ENCODE measurements at regions not wholly inside any gene's neighbourhood (a gene's known extent, or its start where the extent isn't known, plus 50 kb on each side); places are given as distances from the start of the nearest gene placed in this dataset.

GRCh38 chr12:114868995-114869834 is 185.2 kb upstream of the TBX3 start:
- Histone ChIP-seq H3K27me3 (no peaks in the 10 kb centered on the region), H3K4me1 (no peaks in the 10 kb centered on the region), H3K36me3 (replicated peaks in 1 of 2; ENCODE audit: insufficient read depth in 1 of 2, low read depth in 2 of 2) (no peaks in the 10 kb centered on the region), H3K9me3 (peaks cover 0 to 3% (median 0%) of the 10 kb centered on the region in 3 donors), H3K27ac (no peak overlapping the region), H3K4me3 (no peak overlapping the region)
- TF ChIP-seq CTCF (IDR thresholded peaks at IDR 0.05) (no peak), POLR2A (IDR thresholded peaks at IDR 0.05) (no peak)
- intact Hi-C loops (cut with DNase I), result no loop called here
- ATAC-seq (no peak), DNase-seq (no peak)
- WGBS, 2 donors, result 21 to 23% methylated on average over 13 to 14 of the region's 14 CpGs

GRCh38 chr12:114866331-114866730 is 182.4 kb upstream of the TBX3 start:
- Histone ChIP-seq H3K4me1 (no peaks in the 10 kb centered on the region), H3K9me3 (peaks cover 0 to 3% (median 0%) of the 10 kb centered on the region in 3 donors), H3K27me3 (no peaks in the 10 kb centered on the region), H3K36me3 (replicated peaks in 1 of 2; ENCODE audit: insufficient read depth in 1 of 2, low read depth in 2 of 2) (no peaks in the 10 kb centered on the region), H3K27ac (no peak overlapping the region), H3K4me3 (no peak overlapping the region)
- no peak for TF ChIP-seq POLR2A (IDR thresholded peaks at IDR 0.05)
- TF ChIP-seq CTCF (IDR thresholded peaks at IDR 0.05), result no peak
- WGBS, 2 donors, result 77 to 82% methylated on average over 4 of the region's 4 CpGs
- intact Hi-C loops (cut with DNase I), result no loop called here
- ATAC-seq, result no peak
- no peak for DNase-seq

DNA sequence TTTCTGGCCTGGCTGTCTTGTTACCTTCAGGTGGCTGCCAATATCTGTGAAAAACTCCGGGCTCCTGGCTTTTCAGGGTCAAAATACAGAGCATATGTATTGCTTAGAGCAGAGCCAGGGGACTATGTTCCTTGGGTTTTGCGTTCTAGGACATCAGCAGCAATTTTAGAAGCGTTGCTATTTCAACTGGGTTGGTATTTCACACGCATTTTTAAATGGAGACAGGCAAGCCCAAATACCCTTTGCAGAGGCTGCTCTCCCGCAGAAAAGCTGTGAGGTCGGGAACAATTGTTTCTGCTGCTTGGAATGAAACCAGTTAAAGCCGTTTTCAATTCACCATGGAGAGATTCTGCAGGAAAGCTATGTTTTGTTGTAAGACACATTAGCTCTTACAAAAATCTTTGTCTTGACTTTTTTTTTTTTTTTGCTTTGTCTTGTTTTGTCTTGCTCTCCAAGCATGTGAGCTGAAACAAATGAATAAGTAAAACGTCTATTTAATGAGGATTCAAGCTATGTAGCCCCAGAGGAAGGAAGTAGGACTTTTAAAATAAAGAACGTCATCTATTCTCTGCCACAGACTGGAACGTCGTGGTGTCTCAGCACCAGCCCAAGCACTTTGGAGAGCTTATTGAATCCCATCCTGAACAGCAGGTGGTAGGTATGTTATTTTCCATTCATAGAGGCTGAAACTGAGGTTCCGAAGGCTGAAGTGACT is 181.0 kb upstream of the TBX3 start:
- no peak for ATAC-seq
- H3K27ac ChIP-seq, result no peak overlapping the region

DNA sequence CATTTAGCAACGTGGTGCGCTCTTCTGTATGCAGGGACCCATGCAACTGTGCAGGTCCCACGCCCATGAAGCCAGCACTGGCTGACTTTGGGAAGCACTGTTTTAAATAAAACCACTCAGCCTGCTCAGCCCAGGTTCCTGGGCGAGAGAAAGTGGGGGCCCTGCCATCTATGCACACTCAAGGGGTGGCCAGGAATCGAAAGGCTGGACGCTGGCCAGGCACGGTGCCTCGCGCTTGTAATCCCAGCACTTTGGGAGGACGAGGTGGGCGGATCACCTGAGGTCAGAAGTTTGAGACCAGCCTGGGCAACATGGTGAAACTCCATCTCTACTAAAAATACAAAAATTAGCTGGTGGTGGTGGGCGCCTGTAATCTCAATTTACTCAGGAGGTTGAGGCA is 179.9 kb upstream of the TBX3 start:
- H3K36me3 ChIP-seq (replicated peaks in 1 of 2; ENCODE audit: insufficient read depth in 1 of 2, low read depth in 2 of 2), result no peaks in the 10 kb centered on the region
- ATAC-seq, result no peak
- no peaks in the 10 kb centered on the region for H3K27me3 ChIP-seq
- intact Hi-C loops (cut with DNase I), result no loop called here
- TF ChIP-seq CTCF (IDR thresholded peaks at IDR 0.05) (no peak), POLR2A (IDR thresholded peaks at IDR 0.05) (no peak)
- DNase-seq, result no peak
- no peak overlapping the region for H3K4me3 ChIP-seq
- 51 to 61% methylated on average over 12 of the region's 12 CpGs for WGBS, 2 donors
- H3K4me1 ChIP-seq, result no peaks in the 10 kb centered on the region
- no peak overlapping the region for H3K27ac ChIP-seq
- peaks cover 0 to 3% (median 0%) of the 10 kb centered on the region in 3 donors for H3K9me3 ChIP-seq

More for the DNA sequence above, 181.0 kb upstream of the TBX3 start:
- no peak overlapping the region for H3K4me3 ChIP-seq
- TF ChIP-seq POLR2A (IDR thresholded peaks at IDR 0.05), result no peak
- no peak for TF ChIP-seq CTCF (IDR thresholded peaks at IDR 0.05)
- H3K4me1 ChIP-seq, result no peaks in the 10 kb centered on the region
- no peaks in the 10 kb centered on the region for H3K36me3 ChIP-seq (replicated peaks in 1 of 2; ENCODE audit: insufficient read depth in 1 of 2, low read depth in 2 of 2)
- WGBS, 2 donors, result 17 to 20% methylated on average over 12 of the region's 12 CpGs
- peaks cover 0 to 3% (median 0%) of the 10 kb centered on the region in 3 donors for H3K9me3 ChIP-seq
- no peak for DNase-seq
- H3K27me3 ChIP-seq, result no peaks in the 10 kb centered on the region
- intact Hi-C loops (cut with DNase I), result no loop called here
